PFSK-1 (cell line): ENCODE measurements at regions not wholly inside any gene's neighbourhood (a gene's known extent, or its start where the extent isn't known, plus 50 kb on each side); places are given as distances from the start of the nearest gene placed in this dataset.

ENCODE experiments used
- REST ChIP-seq, 2 experiments: IDR thresholded peaks; 2 replicates each; pipeline versions ENCODE4 v1.6.1 to v1.8.0; 2011 to 2012; ENCODE audit warnings: low read depth in 2 of 2, low read length in 2 of 2, control low read depth in 1 of 2, inconsistent platforms in 1 of 2, mild to moderate bottlenecking in 1 of 2, moderate library complexity in 1 of 2; ENCODE audit not compliant: insufficient read depth in 1 of 2
- TAF1 ChIP-seq: IDR thresholded peaks from 2 replicates; pipeline ENCODE4 v1.6.1; 2012; ENCODE audit warnings: low read length, control low read depth, borderline replicate concordance; ENCODE audit not compliant: insufficient read depth

GRCh38 chr2:146138820-146139219 is 1618.9 kb upstream of the ZEB2 start:
- TF ChIP-seq TAF1, result no peak
- TF ChIP-seq REST (IDR thresholded peaks at IDR 0.05; ENCODE audit: insufficient read depth in 1 of 2, low read depth in 2 of 2, low read length in 2 of 2), result no peak
